NT2/D1 (cell line): ENCODE measurements at regions not wholly inside any gene's neighbourhood (a gene's known extent, or its start where the extent isn't known, plus 50 kb on each side); places are given as distances from the start of the nearest gene placed in this dataset.

Experiments used
- SUZ12 ChIP-seq: IDR thresholded peaks from 2 replicates; pipeline ENCODE4 v1.6.1; 2011; ENCODE audit not compliant: insufficient read length, insufficient read depth; ENCODE audit errors: extremely low read depth
- YY1 ChIP-seq: IDR thresholded peaks from 2 replicates; pipeline ENCODE4 v1.6.1; 2011; ENCODE audit not compliant: insufficient read length, insufficient read depth
- ZNF274 ChIP-seq: IDR thresholded peaks from 2 replicates; pipeline ENCODE4 v1.6.1; 2011; ENCODE audit warnings: mild to moderate bottlenecking, low read depth, low read length

GRCh38 chr14:103243764-103244737 lies 90.0 kb upstream of the EIF5 start:
- TF ChIP-seq YY1 (no peak), SUZ12 (no peak), ZNF274 (no peak)
